NCI-H1417 treated with DMSO at 0.1 percent for 48 hours (cell line): ENCODE measurements at regions not wholly inside any gene's neighbourhood (a gene's known extent, or its start where the extent isn't known, plus 50 kb on each side); places are given as distances from the start of the nearest gene placed in this dataset.
A peak's percentile ranks its signal among the peaks of the same experiment; 100 is the strongest.

Experiments used
- DNase-seq: peaks from one replicate; lab custom pipeline; 2025; lab: John Stamatoyannopoulos, UW

GRCh38 chr10:123454987-123455386, 211.2 kb upstream of the GPR26 start:
- no peak for DNase-seq

- no peak for DNase-seq
Measured at GRCh38 chr10:123455861-123456260, 210.3 kb upstream of the GPR26 start.

GRCh38 chr10:123458933-123459332, 207.2 kb upstream of the GPR26 start:
- no peak for DNase-seq

- DNase-seq: peak; percentile 45
Measured at GRCh38 chr10:123459371-123460091, 206.6 kb upstream of the GPR26 start.

- no peak for DNase-seq
Measured at GRCh38 chr10:123462246-123462645, 203.9 kb upstream of the GPR26 start.

- no peak for DNase-seq
Measured at GRCh38 chr10:123462756-123463155, 203.4 kb upstream of the GPR26 start.

DNA sequence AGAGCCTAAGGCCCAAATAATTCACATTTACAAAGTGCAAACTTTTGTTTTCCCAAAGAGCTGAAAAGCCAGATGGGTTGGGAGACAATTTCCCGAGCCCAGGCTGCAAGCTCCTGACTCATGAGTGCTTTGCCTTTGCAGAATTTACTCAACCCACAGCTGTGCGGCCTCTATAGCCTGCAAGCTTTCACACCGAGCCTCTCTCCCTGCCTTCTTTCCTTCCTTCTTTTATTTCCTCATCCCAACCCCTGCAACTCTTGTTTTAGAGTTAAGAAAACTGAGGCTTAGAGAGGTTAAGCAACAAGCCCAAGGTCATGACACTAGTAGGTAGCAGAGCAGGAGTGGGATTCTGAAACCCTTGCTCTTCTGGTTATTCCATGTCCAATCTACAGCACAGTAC, 203.0 kb upstream of the GPR26 start:
- DNase-seq: no peak

- DNase-seq: no peak
Measured at GRCh38 chr10:123463698-123464097, 202.5 kb upstream of the GPR26 start.

DNA sequence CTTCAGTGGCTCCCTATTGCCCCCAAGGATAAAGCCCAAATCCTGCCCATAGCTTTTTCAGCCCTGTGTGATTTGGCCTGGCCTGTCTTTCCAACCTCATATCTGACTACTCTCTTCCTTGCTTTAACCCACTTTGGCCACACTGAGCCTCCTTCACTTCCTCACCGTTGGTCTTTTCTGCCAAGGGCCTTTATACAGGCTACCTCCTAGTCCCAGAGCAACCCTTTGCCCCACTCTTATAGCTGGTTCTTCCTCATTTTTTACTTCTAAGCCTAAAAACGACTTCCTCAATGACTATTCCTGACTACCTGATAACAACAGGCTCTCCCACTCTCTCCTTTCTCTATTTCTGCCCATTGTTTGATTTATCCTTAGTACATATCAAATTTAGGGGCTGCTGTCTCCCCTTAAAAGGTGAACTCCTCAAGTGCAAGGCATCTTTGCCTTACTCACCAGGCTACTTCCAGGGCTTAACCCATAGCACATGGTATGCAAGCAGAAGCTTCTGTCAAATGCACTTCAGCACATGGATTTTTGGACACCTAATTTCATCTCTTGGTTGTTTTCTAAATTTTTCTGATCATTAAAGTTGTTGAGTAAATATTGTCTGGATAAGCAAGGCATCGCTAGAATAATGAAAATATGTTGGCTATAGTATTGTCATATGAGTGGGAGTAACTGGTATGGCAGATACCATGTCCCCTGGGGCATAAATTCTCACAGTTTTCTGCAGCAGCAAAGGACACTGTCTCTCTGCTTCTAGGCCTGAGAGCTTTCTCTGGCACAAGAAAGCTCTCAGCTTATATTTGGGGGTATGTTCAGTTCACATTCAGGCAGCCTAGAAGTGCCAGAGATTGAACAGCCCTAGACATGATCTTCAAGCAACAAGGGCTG, 201.5 kb upstream of the GPR26 start:
- no peak for DNase-seq

- peak; percentile 21 for DNase-seq
Measured at GRCh38 chr10:123470336-123470921, 195.7 kb upstream of the GPR26 start.

DNA sequence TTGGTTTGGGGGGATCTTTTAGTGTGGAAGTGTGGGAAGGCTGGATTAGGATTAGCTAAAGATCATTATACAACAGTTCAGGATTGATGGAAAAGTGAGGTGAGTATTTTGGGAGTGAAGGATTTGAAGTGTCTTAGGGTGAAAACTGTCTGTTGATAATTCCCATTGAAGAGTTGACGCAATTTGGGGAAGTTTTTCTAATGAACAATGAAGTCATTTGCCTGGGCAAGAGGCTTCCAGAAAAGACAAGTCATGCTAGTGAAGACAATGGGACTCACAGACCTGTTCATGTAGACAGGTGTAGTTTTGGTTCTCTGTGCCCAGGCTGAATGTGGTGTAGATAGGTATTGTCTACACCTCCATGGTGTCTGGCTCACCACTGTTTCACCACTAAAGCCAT, 194.3 kb upstream of the GPR26 start:
- DNase-seq: no peak

- DNase-seq: no peak
Measured at GRCh38 chr10:123472606-123473005, 193.5 kb upstream of the GPR26 start.

DNA sequence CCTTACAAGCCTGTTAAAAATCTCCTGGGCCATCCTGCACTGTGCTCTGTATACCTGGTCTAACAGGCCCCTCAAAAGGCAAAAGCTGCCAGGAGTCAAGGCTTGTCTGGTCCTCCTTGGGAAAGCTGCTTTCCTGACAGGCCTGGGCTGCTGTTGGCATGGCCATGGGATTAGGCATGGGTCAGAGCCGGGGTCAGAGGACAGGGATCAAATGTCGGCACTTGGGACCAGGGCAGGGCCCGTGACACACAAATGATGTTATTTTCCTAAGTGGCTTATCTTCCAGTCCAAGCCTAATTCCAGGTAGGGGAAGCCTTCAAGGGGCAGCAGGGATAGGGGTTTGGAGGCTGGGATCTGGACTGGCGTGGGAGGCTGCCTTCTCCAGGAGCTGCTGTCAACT, 191.5 kb upstream of the GPR26 start:
- DNase-seq: no peak

GRCh38 chr10:123475466-123475865, 190.7 kb upstream of the GPR26 start:
- no peak for DNase-seq

DNA sequence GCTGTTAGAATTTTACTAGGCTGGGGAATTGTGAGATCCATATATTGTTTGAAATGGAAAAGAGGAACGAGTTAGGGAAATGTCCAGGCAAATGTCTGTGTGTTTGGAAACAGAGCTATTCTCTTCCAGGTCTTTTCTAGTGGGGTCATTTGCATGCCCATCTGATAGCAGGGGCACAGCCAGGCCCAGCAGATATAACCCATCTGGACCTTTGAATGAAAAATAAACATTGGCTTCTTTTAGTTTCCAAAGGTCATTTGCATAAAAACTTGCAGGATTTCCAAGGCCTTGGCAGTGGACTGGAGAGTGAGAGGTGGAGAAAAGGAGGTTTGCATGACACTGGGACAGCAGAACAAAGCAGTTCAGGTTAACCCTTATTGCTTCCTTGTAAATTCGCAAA, 188.0 kb upstream of the GPR26 start:
- DNase-seq: no peak

DNA sequence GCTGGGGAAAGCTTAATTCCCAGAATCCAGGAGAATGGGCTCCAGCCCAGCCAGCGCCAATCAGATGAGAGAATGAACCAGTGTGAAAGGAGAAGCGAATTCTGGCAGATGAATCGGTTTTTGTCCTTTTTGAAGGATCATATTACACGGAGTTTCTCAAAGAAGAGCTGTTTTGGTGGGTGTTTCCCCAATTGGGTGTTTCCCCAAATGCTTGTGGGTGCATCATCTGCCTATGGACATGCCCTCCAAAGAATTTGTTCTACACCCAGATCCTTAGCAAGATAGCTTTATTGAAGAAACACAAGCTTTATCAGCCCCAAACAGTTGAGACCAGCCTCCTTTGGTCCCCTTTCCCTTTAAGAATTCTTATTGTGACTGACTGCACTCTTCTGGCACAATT, 186.5 kb upstream of the GPR26 start:
- no peak for DNase-seq

DNA sequence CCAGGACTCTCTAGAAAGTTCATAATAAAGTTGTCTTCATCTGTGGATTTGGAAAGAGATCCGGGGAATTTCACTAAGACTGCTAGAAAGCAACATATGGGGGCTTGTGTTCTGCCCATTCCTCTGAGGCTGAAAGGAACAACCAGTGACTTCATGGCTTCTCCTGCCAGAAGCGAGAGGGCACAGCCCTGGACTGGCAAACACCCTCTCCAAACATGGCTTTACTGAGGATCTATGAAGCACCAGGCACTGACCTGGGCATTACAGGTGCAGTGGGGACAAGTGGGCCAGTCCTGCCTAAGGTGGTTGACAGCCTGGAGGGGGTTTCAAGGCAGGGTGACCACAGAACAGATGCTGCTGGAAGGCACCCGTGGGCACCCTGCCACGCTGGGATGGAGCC, 185.8 kb upstream of the GPR26 start:
- DNase-seq: no peak

GRCh38 chr10:123480845-123481244, 185.3 kb upstream of the GPR26 start:
- no peak for DNase-seq

DNA sequence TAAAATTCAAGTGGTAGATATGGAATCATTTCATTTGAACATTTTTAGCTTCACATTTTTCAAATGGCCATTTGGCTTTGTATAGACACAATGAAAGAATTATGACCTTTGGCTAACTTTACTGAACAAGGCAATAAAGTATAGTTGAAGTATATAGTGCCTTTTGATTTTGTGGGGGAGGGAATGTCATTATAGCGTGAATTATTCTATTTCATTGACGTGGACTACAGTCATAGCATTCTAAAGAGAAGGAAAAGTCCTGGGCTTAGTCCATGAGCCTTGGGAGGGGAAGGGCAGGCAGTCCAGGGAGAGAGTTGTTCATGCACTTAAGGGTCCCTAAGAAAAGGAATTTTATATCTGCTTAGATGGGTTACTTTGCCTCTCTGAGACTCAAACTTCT, 181.4 kb upstream of the GPR26 start:
- no peak for DNase-seq

- peak; percentile 32 for DNase-seq
Measured at GRCh38 chr10:123485341-123485960, 180.7 kb upstream of the GPR26 start.

DNA sequence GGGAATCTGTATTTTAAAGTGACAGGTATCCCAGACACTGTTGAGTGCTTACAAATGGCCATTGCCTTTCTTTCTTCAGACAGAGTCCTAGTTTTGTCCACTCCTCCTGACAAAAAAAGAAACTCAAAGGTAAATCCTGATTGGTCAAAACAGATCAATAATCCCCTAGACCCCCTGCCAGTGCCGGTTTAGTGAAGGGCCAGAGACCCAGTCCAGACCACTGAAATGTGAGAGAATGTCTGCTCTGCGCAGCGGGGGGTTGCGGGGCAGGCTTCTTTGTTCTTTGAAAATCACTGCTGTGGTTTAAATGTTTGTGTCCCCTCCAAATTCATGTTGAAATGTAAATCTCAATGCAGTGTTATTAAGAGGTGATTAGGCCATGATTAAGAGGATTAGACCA, 177.7 kb upstream of the GPR26 start:
- no peak for DNase-seq

DNA sequence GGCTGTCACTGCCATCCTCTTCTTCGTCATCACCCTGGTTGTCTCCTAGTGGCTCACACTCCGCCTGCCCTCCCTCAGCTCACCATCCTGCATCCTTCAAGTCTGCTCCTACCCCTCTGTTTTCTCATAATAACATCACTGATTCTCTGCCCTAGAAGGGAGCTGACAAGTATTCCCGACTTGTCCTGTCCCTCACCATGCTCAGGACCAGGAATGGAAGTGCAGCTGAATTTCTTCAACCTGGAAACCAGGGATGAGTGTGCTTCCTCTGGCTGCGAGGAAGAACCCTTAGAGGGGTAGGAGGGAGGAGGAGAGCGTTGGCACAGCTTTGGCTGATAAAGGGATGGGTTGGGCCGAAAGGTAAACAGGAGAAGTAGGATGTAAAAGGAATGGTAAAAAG, 174.8 kb upstream of the GPR26 start:
- no peak for DNase-seq

- DNase-seq: no peak
Measured at GRCh38 chr10:123492016-123492415, 174.1 kb upstream of the GPR26 start.
